ENCODE measurements at regions not wholly inside any gene's neighbourhood (a gene's known extent, or its start where the extent isn't known, plus 50 kb on each side); places are given as distances from the start of the nearest gene placed in this dataset.

DNA sequence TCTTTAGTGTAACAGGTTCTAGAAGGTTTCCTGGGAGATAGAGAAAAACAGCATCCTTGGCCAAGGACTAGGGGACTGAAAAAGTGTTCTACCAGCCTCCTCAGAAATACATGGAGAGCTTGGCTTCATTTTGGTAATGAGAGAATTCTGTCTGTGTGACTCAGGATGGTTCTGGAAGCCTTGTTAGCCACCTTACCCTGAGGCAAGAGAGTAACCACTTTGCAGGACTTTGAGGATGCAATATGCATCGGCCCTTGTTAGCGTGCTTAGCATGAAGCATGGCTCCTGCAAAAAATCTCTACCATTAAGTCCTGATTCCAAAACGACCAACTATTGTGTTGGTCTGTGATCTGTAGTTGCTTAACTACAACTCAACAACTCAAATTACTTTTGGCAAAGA, 79.8 kb downstream of the C1QL2 start:
- ChIA-PET POLR2A (no interaction called here), CTCF (no interaction called here)
- no peak overlapping the region for H3K4me3 ChIP-seq (ENCODE audit: low read length)
- no peak overlapping the region for H3K27ac Mint-ChIP-seq
- H3K4me1 ChIP-seq (ENCODE audit: control insufficient read depth in 2 of 2, insufficient read depth in 2 of 2, low read length in 2 of 2) = no peaks in the 10 kb centered on the region
- no peaks in the 10 kb centered on the region for H3K36me3 Mint-ChIP-seq
- ATAC-seq (no peak), DNase-seq (no peak)
- no peak overlapping the region for H3K27ac ChIP-seq (ENCODE audit: low read depth, low read length)
- H3K27me3 ChIP-seq (ENCODE audit: control insufficient read depth in 2 of 2, insufficient read depth in 2 of 2, low read length in 2 of 2) = no peaks in the 10 kb centered on the region
- H3K4me1 Mint-ChIP-seq = no peaks in the 10 kb centered on the region
- intact Hi-C loops (cut with micrococcal nuclease) = no loop called here
- H3K9me3 ChIP-seq (ENCODE audit: control insufficient read depth in 2 of 3, low read length in 3 of 3) = no peaks in the 10 kb centered on the region
- peaks cover 0 to 7% (median 0%) of the 10 kb centered on the region in 11 donors for H3K9me3 Mint-ChIP-seq
- peaks cover 0 to 15% (median 5%) of the 10 kb centered on the region in 5 donors for H3K27me3 Mint-ChIP-seq
- no peak overlapping the region for H3K4me3 Mint-ChIP-seq
- H3K36me3 ChIP-seq (ENCODE audit: control insufficient read depth in 2 of 3, insufficient read depth in 3 of 3, low read length in 3 of 3) = no peaks in the 10 kb centered on the region

DNA sequence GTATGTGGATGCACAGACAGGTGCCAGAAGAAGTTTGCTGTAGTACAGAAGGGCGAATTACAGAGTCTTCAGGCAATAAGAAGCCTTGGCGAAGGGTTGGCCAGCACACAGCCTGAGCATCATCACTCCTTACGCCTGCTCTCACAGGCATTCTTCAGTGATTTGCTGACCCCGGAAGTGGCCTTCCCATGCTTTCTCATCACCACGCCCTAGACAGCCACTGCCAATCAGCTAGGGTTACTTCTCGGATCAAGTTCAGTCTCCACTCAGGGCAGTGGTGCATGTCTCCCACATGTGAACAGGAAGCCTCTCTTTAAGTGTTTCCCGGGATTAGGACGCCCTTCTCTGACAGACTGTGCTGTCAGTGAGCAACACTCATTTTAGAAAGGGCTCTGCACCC, 81.8 kb downstream of the C1QL2 start:
- no peak for ATAC-seq
- POLR2A ChIA-PET = no interaction called here

DNA sequence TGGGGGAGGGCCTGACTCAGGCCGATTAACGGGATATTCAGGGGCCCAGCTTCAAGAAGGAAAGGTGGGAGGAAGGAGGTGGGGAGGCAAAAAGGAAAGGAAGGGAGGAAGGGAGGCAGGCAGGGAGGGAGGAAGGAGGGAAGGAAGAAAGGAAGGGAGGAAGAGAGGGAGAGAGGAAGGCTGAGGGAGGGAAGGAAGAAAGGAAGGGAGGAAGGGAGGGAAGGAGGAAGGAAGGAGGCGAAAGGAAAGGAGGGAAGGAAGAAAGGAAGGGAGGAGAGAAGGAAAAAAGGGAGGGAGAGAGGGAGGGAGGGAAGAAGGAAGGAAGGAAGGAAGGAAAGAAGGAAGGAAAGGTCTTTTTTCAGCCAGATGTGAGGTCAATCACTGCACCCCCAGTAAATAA, 85.3 kb downstream of the C1QL2 start:
- no peaks in the 10 kb centered on the region for H3K27me3 ChIP-seq (ENCODE audit: control insufficient read depth in 2 of 2, insufficient read depth in 2 of 2, low read length in 2 of 2)
- no peak overlapping the region for H3K27ac ChIP-seq (ENCODE audit: low read depth, low read length)
- CTCF ChIA-PET = no interaction called here
- H3K4me1 Mint-ChIP-seq = peaks cover 0 to 2% (median 0%) of the 10 kb centered on the region in 7 donors
- H3K9me3 ChIP-seq (ENCODE audit: control insufficient read depth in 2 of 3, low read length in 3 of 3) = no peaks in the 10 kb centered on the region
- POLR2A ChIA-PET = no interaction called here
- no peak overlapping the region for H3K4me3 ChIP-seq (ENCODE audit: low read length)
- peaks cover 0 to 12% (median 5%) of the 10 kb centered on the region in 5 donors for H3K27me3 Mint-ChIP-seq
- DNase-seq (no peak), ATAC-seq (no peak)
- intact Hi-C loops (cut with micrococcal nuclease) = no loop called here
- no peaks in the 10 kb centered on the region for H3K9me3 Mint-ChIP-seq
- no peaks in the 10 kb centered on the region for H3K4me1 ChIP-seq (ENCODE audit: control insufficient read depth in 2 of 2, insufficient read depth in 2 of 2, low read length in 2 of 2)
- no peaks in the 10 kb centered on the region for H3K36me3 Mint-ChIP-seq
- H3K27ac Mint-ChIP-seq = no peak overlapping the region
- no peak overlapping the region for H3K4me3 Mint-ChIP-seq
- no peaks in the 10 kb centered on the region for H3K36me3 ChIP-seq (ENCODE audit: control insufficient read depth in 2 of 3, insufficient read depth in 3 of 3, low read length in 3 of 3)

More for the DNA sequence above, 81.8 kb downstream of the C1QL2 start:
- CTCF ChIA-PET = no interaction called here
- Histone ChIP-seq H3K36me3 (ENCODE audit: control insufficient read depth in 2 of 3, insufficient read depth in 3 of 3, low read length in 3 of 3) (no peaks in the 10 kb centered on the region), H3K4me3 (ENCODE audit: low read length) (no peak overlapping the region), H3K27me3 (ENCODE audit: control insufficient read depth in 2 of 2, insufficient read depth in 2 of 2, low read length in 2 of 2) (no peaks in the 10 kb centered on the region), H3K4me1 (ENCODE audit: control insufficient read depth in 2 of 2, insufficient read depth in 2 of 2, low read length in 2 of 2) (no peaks in the 10 kb centered on the region), H3K9me3 (ENCODE audit: control insufficient read depth in 2 of 3, low read length in 3 of 3) (no peaks in the 10 kb centered on the region), H3K27ac (ENCODE audit: low read depth, low read length) (no peak overlapping the region)
- no peak overlapping the region for H3K4me3 Mint-ChIP-seq
- DNase-seq = no peak
- no peaks in the 10 kb centered on the region for H3K4me1 Mint-ChIP-seq
- peaks cover 0 to 15% (median 5%) of the 10 kb centered on the region in 5 donors for H3K27me3 Mint-ChIP-seq
- no peaks in the 10 kb centered on the region for H3K36me3 Mint-ChIP-seq
- intact Hi-C loops (cut with micrococcal nuclease) = no loop called here
- no peak overlapping the region for H3K27ac Mint-ChIP-seq
- H3K9me3 Mint-ChIP-seq = peaks cover 0 to 4% (median 0%) of the 10 kb centered on the region in 11 donors

DNA sequence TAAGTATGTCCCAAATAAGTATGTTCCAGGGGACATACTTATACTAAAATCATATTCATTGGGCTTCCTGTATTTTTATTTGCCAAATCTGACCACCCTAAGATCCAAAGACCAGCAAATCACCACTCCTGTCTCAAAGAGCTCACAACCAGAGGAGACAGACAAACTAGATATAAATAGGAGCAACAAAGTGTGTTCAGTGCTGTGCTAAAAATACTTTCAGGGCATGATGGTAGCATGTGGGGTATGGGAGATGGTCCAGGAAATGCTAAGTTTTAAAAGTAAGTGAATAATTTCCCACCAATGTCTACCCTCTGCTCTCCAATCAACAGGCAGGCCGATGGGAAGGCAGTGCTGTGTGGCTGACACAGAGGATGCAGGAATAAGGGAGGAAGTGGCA, 87.1 kb downstream of the C1QL2 start:
- ChIA-PET CTCF (no interaction called here), POLR2A (no interaction called here)
- no peaks in the 10 kb centered on the region for H3K27me3 ChIP-seq (ENCODE audit: control insufficient read depth in 2 of 2, insufficient read depth in 2 of 2, low read length in 2 of 2)
- Mint-ChIP-seq H3K27me3 (peaks cover 0 to 12% (median 5%) of the 10 kb centered on the region in 5 donors), H3K9me3 (no peaks in the 10 kb centered on the region), H3K4me3 (no peak overlapping the region), H3K4me1 (peaks cover 0 to 2% (median 0%) of the 10 kb centered on the region in 7 donors), H3K36me3 (no peaks in the 10 kb centered on the region), H3K27ac (no peak overlapping the region)
- ATAC-seq = no peak
- intact Hi-C loops (cut with micrococcal nuclease) = no loop called here
- H3K4me1 ChIP-seq (ENCODE audit: control insufficient read depth in 2 of 2, insufficient read depth in 2 of 2, low read length in 2 of 2) = no peaks in the 10 kb centered on the region
- DNase-seq = no peak
- no peaks in the 10 kb centered on the region for H3K9me3 ChIP-seq (ENCODE audit: control insufficient read depth in 2 of 3, low read length in 3 of 3)
- H3K27ac ChIP-seq (ENCODE audit: low read depth, low read length) = no peak overlapping the region
- H3K36me3 ChIP-seq (ENCODE audit: control insufficient read depth in 2 of 3, insufficient read depth in 3 of 3, low read length in 3 of 3) = no peaks in the 10 kb centered on the region
- H3K4me3 ChIP-seq (ENCODE audit: low read length) = no peak overlapping the region

DNA sequence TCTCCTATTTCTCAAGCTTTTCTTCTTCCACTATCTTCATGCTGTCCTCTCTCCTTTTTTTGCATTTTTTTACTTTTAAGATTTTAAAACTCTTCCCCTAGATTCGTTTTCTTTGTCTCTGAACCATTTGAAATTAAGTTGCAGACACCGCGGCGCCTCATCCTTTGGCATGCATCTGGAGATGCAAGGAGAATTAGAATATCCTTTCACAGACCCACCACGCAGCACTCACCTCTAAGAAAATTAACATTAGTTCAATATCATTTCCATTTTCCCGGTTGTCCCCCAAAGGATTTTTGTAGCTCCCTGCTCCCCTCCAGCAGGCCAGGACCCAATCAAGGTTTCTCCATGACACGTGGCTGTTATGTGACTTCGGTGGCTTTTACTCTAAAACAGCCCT, 88.8 kb downstream of the C1QL2 start:
- Histone ChIP-seq H3K4me1 (ENCODE audit: control insufficient read depth in 2 of 2, insufficient read depth in 2 of 2, low read length in 2 of 2) (no peaks in the 10 kb centered on the region), H3K9me3 (ENCODE audit: control insufficient read depth in 2 of 3, low read length in 3 of 3) (no peaks in the 10 kb centered on the region), H3K4me3 (ENCODE audit: low read length) (no peak overlapping the region), H3K36me3 (ENCODE audit: control insufficient read depth in 2 of 3, insufficient read depth in 3 of 3, low read length in 3 of 3) (no peaks in the 10 kb centered on the region), H3K27me3 (ENCODE audit: control insufficient read depth in 2 of 2, insufficient read depth in 2 of 2, low read length in 2 of 2) (no peaks in the 10 kb centered on the region), H3K27ac (ENCODE audit: low read depth, low read length) (no peak overlapping the region)
- Mint-ChIP-seq H3K27ac (no peak overlapping the region), H3K36me3 (no peaks in the 10 kb centered on the region), H3K9me3 (no peaks in the 10 kb centered on the region), H3K27me3 (peaks cover 0 to 5% (median 5%) of the 10 kb centered on the region in 5 donors), H3K4me3 (no peak overlapping the region), H3K4me1 (peaks cover 0 to 2% (median 0%) of the 10 kb centered on the region in 7 donors)
- ChIA-PET CTCF (no interaction called here), POLR2A (interaction anchor here (0.8 kb wide), 1 partner anchor 12 kb away, joined by 3 read pairs; no protein-coding TSS in a partner anchor)
- ATAC-seq (no peak), DNase-seq (no peak)
- intact Hi-C loops (cut with micrococcal nuclease) = no loop called here

DNA sequence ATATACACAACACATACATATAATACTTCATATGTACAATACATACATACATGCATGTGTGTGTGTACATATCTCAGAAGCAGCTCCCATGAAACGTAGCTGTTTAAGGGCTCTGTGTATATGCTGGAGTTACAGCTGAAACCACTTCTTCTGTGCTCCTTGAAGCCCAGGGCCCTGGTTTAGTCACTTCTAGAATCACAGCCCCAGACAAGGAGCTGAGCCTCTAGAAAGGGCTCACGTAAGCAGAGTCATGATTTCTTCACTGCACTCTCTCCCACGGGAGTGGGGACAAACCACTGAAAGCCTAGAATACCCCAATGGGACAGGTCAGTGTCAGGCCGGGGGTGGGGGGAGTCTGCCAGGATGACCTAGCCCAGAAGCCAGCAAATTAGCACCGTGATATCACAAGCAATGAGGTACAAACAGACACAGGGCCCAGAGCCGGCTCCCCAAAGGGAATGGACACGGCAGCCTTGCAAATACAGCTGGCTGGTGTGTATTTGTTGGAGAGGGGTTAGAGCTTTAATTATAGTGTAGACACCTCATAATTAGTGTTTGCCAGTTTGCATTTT, 90.3 kb downstream of the C1QL2 start:
- Histone ChIP-seq H3K36me3 (ENCODE audit: control insufficient read depth in 2 of 3, insufficient read depth in 3 of 3, low read length in 3 of 3) (no peaks in the 10 kb centered on the region), H3K27me3 (ENCODE audit: control insufficient read depth in 2 of 2, insufficient read depth in 2 of 2, low read length in 2 of 2) (no peaks in the 10 kb centered on the region), H3K4me1 (ENCODE audit: control insufficient read depth in 2 of 2, insufficient read depth in 2 of 2, low read length in 2 of 2) (no peaks in the 10 kb centered on the region), H3K4me3 (ENCODE audit: low read length) (no peak overlapping the region), H3K27ac (ENCODE audit: low read depth, low read length) (no peak overlapping the region), H3K9me3 (ENCODE audit: control insufficient read depth in 2 of 3, low read length in 3 of 3) (no peaks in the 10 kb centered on the region)
- Mint-ChIP-seq H3K4me3 (no peak overlapping the region), H3K36me3 (no peaks in the 10 kb centered on the region), H3K27me3 (no peaks in the 10 kb centered on the region), H3K4me1 (peaks cover 0 to 2% (median 0%) of the 10 kb centered on the region in 7 donors), H3K27ac (no peak overlapping the region), H3K9me3 (peaks cover 0 to 4% (median 0%) of the 10 kb centered on the region in 11 donors)
- ATAC-seq = no peak
- ChIA-PET POLR2A (no interaction called here), CTCF (no interaction called here)
- intact Hi-C loops (cut with micrococcal nuclease) = no loop called here
- no peak for DNase-seq

DNA sequence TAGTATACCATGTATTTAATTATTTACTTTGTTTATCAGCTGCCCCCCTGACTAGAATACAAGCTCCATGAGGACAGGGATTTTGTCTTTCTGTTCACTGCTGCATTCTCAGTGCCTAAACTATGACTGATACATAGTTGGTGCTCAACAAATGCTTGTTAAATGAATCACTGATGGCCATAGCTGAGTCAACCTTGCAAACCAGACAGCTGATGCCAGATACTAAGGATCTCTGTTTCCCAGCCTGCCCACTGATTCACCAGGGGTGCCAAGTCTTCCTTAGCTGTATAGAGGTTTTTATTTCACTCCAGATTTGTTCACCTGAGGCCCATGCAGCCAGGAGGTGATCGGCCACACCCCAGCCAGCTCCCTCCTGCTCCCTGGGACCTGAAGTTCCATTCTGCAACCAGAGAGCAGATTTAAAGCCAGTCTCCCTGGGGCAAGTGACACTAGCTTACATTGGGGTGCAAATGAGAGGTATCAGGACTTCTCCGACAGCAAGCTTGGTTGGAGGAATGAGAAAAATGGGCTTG, 92.2 kb downstream of the C1QL2 start:
- H3K27me3 Mint-ChIP-seq = no peaks in the 10 kb centered on the region
- no peak overlapping the region for H3K27ac Mint-ChIP-seq
- H3K9me3 Mint-ChIP-seq = peaks cover 0 to 5% (median 0%) of the 10 kb centered on the region in 11 donors
- Histone ChIP-seq H3K36me3 (ENCODE audit: control insufficient read depth in 2 of 3, insufficient read depth in 3 of 3, low read length in 3 of 3) (no peaks in the 10 kb centered on the region), H3K4me1 (ENCODE audit: control insufficient read depth in 2 of 2, insufficient read depth in 2 of 2, low read length in 2 of 2) (no peaks in the 10 kb centered on the region), H3K27ac (ENCODE audit: low read depth, low read length) (no peak overlapping the region), H3K4me3 (ENCODE audit: low read length) (no peak overlapping the region), H3K27me3 (ENCODE audit: control insufficient read depth in 2 of 2, insufficient read depth in 2 of 2, low read length in 2 of 2) (no peaks in the 10 kb centered on the region), H3K9me3 (ENCODE audit: control insufficient read depth in 2 of 3, low read length in 3 of 3) (no peaks in the 10 kb centered on the region)
- ATAC-seq (no peak), DNase-seq (no peak)
- no peaks in the 10 kb centered on the region for H3K36me3 Mint-ChIP-seq
- peaks cover 0 to 2% (median 0%) of the 10 kb centered on the region in 7 donors for H3K4me1 Mint-ChIP-seq
- intact Hi-C loops (cut with micrococcal nuclease) = no loop called here
- POLR2A ChIA-PET = no interaction called here
- CTCF ChIA-PET = no interaction called here
- H3K4me3 Mint-ChIP-seq = no peak overlapping the region

Data from naive thymus-derived CD4-positive, alpha-beta T cell (primary cell).